Esophagus muscularis mucosa (tissue), 4 donors: ENCODE measurements at regions not wholly inside any gene's neighbourhood (a gene's known extent, or its start where the extent isn't known, plus 50 kb on each side); places are given as distances from the start of the nearest gene placed in this dataset.
"Not testable (repeated sequence)": the region's sequence is repeated elsewhere in the genome, so short reads cannot be mapped to it uniquely, and the experiment has no call there.

ENCODE experiments used
- DNase-seq: peaks from one replicate; pipeline ENCODE4 v3.0.0-alpha.2; 2017; ENCODE audit errors: extremely low spot score
- H3K27ac ChIP-seq, 4 donors: fragments of 200-600 bp; sonication (generic); replicated peaks in 1 of 4; 1 replicate in 3 of 4; 2 replicates in 1 of 4; pipeline ENCODE4 v1.5.1; 2016 to 2019; ENCODE audit warnings: mild to moderate bottlenecking in 1 of 4
- H3K27me3 ChIP-seq, 4 donors: fragments of 200-600 bp; sonication (generic); one replicate each; pipeline versions ENCODE4 v1.5.1 to v1.6.0; 2016 to 2019
- H3K36me3 ChIP-seq, 4 donors: fragments of 200-600 bp; sonication (generic); one replicate each; pipeline ENCODE4 v1.5.1; 2016 to 2019
- H3K4me1 ChIP-seq, 4 donors: fragments of 200-600 bp; sonication (generic); one replicate each; pipeline ENCODE4 v1.5.1; 2016 to 2019
- H3K4me3 ChIP-seq, 4 donors: fragments of 200-600 bp; sonication (generic); 1 replicate in 2 of 4; 2 replicates in 2 of 4; pipeline ENCODE4 v1.5.1; 2016 to 2019; ENCODE audit warnings: mild to moderate bottlenecking in 4 of 4, moderate library complexity in 1 of 4
- H3K9me3 ChIP-seq, 4 donors: fragments of 200-600 bp; sonication (generic); 1 replicate in 3 of 4; 2 replicates in 1 of 4; pipeline ENCODE4 v1.5.1; 2016 to 2019
- CTCF ChIP-seq, 3 experiments: fragments of 200-600 bp in 2 of 3; fragments of 450-650 bp in 1 of 3; sonication (generic) in 2 of 3; IDR thresholded peaks; one replicate each; pipeline ENCODE4 v1.5.1; 2017 to 2019; ENCODE audit warnings: antibody characterized with exemption in 3 of 3, mild to moderate bottlenecking in 2 of 3, moderate library complexity in 1 of 3
- EP300 ChIP-seq: sonication (generic); formaldehyde crosslinking; IDR thresholded peaks from one replicate; pipeline ENCODE4 v1.6.1; 2017; ENCODE audit warnings: antibody characterized with exemption
- POLR2A ChIP-seq: fragments of 450-650 bp; IDR thresholded peaks from one replicate; pipeline ENCODE4 v1.6.1; 2017; ENCODE audit warnings: antibody characterized with exemption, moderate library complexity, mild to moderate bottlenecking, low read depth
- POLR2AphosphoS5 ChIP-seq, 2 donors: sonication (generic); formaldehyde crosslinking; IDR thresholded peaks; one replicate each; pipeline ENCODE4 v1.6.1; 2017; ENCODE audit warnings: antibody characterized with exemption in 2 of 2
- WGBS: methylation state at CpG from one replicate; pipeline ENCODE4 v1.1.5; 2018; 5-methylcytosine and 5-hydroxymethylcytosine counted together
- intact Hi-C: fragments of 100-400 bp; cut with DNase I; formaldehyde crosslinking; loops from one replicate; pipeline ENCODE4 v1.15.1; 2023

DNA sequence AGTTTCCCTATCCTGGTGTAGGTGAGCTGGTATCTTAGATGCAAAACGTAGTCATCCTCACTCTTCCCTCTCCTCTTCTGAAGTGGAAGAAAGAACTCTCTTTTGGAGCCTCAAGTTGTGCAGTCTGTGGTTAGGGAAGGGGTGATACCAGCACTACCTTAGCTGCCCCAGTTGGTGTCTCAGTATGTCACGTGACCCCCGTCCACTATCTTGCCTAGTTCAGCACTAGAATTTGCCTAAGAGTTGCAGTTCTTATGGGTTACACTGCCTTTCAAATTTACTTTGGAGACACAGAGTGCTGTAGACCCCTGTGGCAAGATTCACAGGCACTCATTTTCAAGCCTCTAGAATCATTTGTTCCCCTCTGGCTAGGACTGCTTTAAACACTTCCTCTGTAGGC lies 322.8 kb upstream of the EDA2R start:
- H3K9me3 ChIP-seq: peaks cover 0 to 11% (median 0%) of the 10 kb centered on the region in 4 donors
- DNase-seq: no peak
- H3K4me3 ChIP-seq: no peak overlapping the region
- TF ChIP-seq EP300 (no peak), CTCF (IDR thresholded peaks at IDR 0.05) (no peak), POLR2AphosphoS5 (IDR thresholded peaks at IDR 0.05) (no peak), POLR2A (no peak)
- H3K27me3 ChIP-seq: no peaks in the 10 kb centered on the region
- H3K4me1 ChIP-seq: no peaks in the 10 kb centered on the region
- 71% methylated on average over 3 of the region's 3 CpGs for WGBS
- intact Hi-C loops: no loop called here
- no peak overlapping the region for H3K27ac ChIP-seq
- H3K36me3 ChIP-seq: no peaks in the 10 kb centered on the region

DNA sequence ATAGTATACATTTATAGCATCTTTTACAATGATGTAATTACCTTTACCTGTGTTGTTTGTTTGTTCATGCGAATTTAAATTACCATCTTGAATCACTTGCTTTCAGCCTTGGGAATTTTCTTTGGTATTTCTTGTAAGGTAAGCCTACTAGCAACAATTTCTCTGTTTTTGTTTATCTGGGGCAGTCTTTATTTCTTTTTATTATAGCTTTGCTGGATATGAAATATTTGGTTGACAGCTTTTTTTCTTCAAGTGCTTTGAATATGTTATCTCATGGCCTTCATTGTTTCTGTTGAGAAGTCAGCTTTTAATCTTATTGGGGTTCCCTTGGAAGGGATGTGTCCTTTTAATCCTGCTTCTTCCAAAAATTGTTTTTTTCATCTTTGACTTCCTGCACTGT lies 292.8 kb upstream of the EDA2R start:
- Histone ChIP-seq H3K27ac (no peak overlapping the region), H3K4me1 (no peaks in the 10 kb centered on the region), H3K27me3 (no peaks in the 10 kb centered on the region), H3K9me3 (peaks cover 0 to 15% (median 0%) of the 10 kb centered on the region in 4 donors), H3K36me3 (no peaks in the 10 kb centered on the region), H3K4me3 (no peak overlapping the region)
- no peak for TF ChIP-seq EP300
- TF ChIP-seq POLR2AphosphoS5 (IDR thresholded peaks at IDR 0.05): no peak
- no peak for TF ChIP-seq CTCF (IDR thresholded peaks at IDR 0.05)
- no peak for TF ChIP-seq POLR2A
- intact Hi-C loops: no loop called here
- WGBS: 77% methylated on average over 1 of the region's 1 CpG
- no peak for DNase-seq

DNA sequence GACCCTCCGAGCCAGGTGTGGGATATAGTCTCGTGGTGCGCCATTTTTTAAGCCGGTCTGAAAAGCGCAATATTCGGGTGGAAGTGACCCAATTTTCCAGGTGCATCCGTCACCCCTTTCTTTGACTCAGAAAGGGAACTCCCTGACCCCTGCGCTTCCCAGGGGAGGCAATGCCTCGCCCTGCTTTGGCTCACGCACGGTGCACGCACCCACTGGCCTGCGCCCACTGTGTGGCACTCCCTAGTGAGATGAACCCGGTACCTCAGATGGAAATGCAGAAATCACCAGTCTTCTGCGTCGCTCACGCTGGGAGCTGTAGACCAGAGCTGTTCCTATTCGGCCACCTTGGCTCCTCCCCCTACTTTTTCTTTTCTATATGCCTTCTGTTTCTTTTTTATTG lies 291.6 kb upstream of the EDA2R start:
- H3K4me3 ChIP-seq, DNase-seq, H3K27ac ChIP-seq, H3K36me3 ChIP-seq, H3K27me3 ChIP-seq, intact Hi-C loops, H3K4me1 ChIP-seq: not testable (repeated sequence)
- H3K9me3 ChIP-seq: peaks cover 0 to 15% (median 0%) of the 10 kb centered on the region in 4 donors
- WGBS: 86% methylated on average over 17 of the region's 18 CpGs

GRCh38 chrX:66920296-66920695 lies 281.4 kb upstream of the EDA2R start:
- H3K4me3 ChIP-seq: no peak overlapping the region
- TF ChIP-seq POLR2AphosphoS5 (IDR thresholded peaks at IDR 0.05) (no peak), POLR2A (no peak), CTCF (IDR thresholded peaks at IDR 0.05) (no peak), EP300 (no peak)
- 73% methylated on average over 1 of the region's 1 CpG for WGBS
- H3K9me3 ChIP-seq: no peaks in the 10 kb centered on the region
- intact Hi-C loops: no loop called here
- no peak for DNase-seq
- H3K27me3 ChIP-seq: no peaks in the 10 kb centered on the region
- no peaks in the 10 kb centered on the region for H3K4me1 ChIP-seq
- no peaks in the 10 kb centered on the region for H3K36me3 ChIP-seq
- H3K27ac ChIP-seq: no peak overlapping the region

- H3K27me3 ChIP-seq: no peaks in the 10 kb centered on the region
- H3K27ac ChIP-seq: no peak overlapping the region
- intact Hi-C loops: no loop called here
- no peaks in the 10 kb centered on the region for H3K36me3 ChIP-seq
- H3K4me1 ChIP-seq: no peaks in the 10 kb centered on the region
- WGBS: 73% methylated on average over 4 of the region's 4 CpGs
- no peak overlapping the region for H3K4me3 ChIP-seq
- TF ChIP-seq CTCF (IDR thresholded peaks at IDR 0.05): no peak
- no peak for TF ChIP-seq POLR2A
- no peak for TF ChIP-seq EP300
- TF ChIP-seq POLR2AphosphoS5 (IDR thresholded peaks at IDR 0.05): no peak
- H3K9me3 ChIP-seq: no peaks in the 10 kb centered on the region
- no peak for DNase-seq
Measured at GRCh38 chrX:66919280-66919832, 280.5 kb upstream of the EDA2R start.
